ENCODE measurements at regions not wholly inside any gene's neighbourhood (a gene's known extent, or its start where the extent isn't known, plus 50 kb on each side); places are given as distances from the start of the nearest gene placed in this dataset.

DNA sequence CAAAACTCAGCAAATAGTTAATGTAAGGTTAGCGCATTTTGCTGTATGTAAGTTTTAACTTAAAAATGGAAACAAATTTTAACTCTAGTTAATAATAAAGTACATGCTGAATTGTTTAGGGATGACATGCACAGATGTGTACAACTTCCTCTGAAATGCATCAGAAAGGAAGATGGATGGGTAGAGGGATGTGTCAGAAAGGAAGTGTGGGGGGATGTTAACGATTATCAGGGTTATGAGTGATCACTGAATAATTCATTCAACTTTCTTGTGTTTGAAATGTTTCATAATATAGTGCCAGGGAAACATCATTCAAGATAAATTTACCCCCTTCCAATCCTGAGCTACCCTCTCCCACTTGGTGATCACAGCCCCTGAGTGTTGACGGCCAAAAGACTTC is 87.6 kb downstream of the FOXA2 start:
- TF ChIP-seq, protein P1, sequence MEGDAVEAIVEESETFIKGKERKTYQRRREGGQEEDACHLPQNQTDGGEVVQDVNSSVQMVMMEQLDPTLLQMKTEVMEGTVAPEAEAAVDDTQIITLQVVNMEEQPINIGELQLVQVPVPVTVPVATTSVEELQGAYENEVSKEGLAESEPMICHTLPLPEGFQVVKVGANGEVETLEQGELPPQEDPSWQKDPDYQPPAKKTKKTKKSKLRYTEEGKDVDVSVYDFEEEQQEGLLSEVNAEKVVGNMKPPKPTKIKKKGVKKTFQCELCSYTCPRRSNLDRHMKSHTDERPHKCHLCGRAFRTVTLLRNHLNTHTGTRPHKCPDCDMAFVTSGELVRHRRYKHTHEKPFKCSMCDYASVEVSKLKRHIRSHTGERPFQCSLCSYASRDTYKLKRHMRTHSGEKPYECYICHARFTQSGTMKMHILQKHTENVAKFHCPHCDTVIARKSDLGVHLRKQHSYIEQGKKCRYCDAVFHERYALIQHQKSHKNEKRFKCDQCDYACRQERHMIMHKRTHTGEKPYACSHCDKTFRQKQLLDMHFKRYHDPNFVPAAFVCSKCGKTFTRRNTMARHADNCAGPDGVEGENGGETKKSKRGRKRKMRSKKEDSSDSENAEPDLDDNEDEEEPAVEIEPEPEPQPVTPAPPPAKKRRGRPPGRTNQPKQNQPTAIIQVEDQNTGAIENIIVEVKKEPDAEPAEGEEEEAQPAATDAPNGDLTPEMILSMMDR (IDR thresholded peaks at IDR 0.05), result no peak
- H3K27ac ChIP-seq, result no peak overlapping the region
- no peak for DNase-seq (ENCODE audit: low spot score)
- H3K4me3 ChIP-seq, result no peak overlapping the region

DNA sequence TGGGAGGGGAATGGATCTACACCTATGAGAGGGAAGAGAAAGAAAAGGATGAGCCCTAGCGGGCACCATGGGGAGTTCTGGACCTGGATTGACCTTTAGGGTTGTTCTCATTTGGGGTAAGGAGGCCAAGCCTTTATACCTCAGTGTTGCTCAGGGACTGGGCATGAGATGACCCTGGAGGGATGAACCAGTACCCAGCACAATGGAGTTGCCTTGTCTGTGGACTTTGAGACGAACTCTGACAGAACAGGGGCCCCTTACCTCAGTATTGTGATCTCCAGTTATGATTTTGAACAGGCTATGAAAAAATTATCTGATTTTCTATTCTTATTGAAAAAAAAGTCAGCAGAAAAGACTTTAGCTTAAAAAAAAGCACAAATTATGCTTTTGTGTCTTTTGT is 88.6 kb downstream of the FOXA2 start:
- TF ChIP-seq, protein P1 (IDR thresholded peaks at IDR 0.05), result no peak
- DNase-seq (ENCODE audit: low spot score), result no peak
- Histone ChIP-seq H3K4me3 (no peak overlapping the region), H3K27ac (no peak overlapping the region)

DNA sequence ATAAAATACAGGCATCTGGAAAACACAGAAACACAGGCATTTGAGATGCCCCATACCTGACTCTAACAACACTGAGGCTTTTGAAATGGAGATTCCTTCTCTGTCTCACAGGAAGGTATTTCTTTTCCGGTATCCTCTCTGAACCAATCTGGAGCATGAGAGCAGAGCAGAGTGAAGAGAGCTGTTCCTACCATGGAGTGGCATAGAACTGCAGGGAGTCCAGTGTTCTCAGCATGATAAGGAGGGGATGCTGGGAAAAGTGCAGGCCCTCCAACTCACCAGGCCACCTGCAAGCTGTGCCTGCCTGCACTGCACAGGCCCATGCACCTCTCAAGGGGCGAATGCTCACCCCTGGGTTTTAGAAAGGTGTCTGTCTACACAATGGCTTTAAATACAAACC is 89.2 kb downstream of the FOXA2 start:
- no peak overlapping the region for H3K4me3 ChIP-seq
- no peak overlapping the region for H3K27ac ChIP-seq
- DNase-seq (ENCODE audit: low spot score), result no peak
- TF ChIP-seq, protein P1 (IDR thresholded peaks at IDR 0.05), result no peak

DNA sequence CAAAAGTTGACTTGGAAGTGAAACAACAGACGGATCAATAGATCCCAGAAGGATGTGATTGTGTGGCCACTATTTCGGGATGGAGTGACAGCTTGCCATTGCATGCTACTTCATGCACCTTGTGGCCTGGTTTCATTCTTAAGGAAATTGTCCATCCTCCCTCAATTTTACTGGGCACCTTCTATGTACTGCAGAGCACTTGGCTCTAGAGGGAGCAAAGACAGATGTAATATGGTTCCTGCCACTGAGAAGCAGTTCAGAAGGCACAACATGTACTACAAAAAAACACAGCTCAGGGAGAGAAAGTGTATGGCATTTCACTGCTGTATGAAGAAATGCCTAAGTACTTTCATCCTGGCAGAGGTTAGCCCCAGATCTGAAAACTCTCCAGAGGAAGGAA is 91.9 kb downstream of the FOXA2 start:
- Histone ChIP-seq H3K4me3 (no peak overlapping the region), H3K27ac (no peak overlapping the region)
- TF ChIP-seq, protein P1 (IDR thresholded peaks at IDR 0.05), result no peak
- DNase-seq (ENCODE audit: low spot score), result no peak

DNA sequence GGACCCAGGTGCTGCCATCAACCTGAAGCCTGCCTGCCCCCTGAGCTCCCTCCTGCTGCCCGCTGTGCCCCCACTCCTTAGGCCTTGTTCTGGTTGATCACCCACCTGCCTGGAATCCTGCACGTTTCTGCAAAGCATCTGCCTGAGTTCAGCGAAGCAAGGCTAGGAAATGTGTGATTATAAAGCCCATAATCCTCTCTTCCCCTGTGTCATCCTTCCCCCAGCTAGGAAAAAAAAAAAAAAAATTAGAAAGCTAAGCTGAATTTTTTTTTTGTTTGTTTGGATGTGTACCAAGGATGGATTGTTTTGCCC is 93.2 kb downstream of the FOXA2 start:
- Histone ChIP-seq H3K27ac (no peak overlapping the region), H3K4me3 (no peak overlapping the region)
- TF ChIP-seq, protein P1 (IDR thresholded peaks at IDR 0.05), result no peak
- DNase-seq (ENCODE audit: low spot score), result no peak

DNA sequence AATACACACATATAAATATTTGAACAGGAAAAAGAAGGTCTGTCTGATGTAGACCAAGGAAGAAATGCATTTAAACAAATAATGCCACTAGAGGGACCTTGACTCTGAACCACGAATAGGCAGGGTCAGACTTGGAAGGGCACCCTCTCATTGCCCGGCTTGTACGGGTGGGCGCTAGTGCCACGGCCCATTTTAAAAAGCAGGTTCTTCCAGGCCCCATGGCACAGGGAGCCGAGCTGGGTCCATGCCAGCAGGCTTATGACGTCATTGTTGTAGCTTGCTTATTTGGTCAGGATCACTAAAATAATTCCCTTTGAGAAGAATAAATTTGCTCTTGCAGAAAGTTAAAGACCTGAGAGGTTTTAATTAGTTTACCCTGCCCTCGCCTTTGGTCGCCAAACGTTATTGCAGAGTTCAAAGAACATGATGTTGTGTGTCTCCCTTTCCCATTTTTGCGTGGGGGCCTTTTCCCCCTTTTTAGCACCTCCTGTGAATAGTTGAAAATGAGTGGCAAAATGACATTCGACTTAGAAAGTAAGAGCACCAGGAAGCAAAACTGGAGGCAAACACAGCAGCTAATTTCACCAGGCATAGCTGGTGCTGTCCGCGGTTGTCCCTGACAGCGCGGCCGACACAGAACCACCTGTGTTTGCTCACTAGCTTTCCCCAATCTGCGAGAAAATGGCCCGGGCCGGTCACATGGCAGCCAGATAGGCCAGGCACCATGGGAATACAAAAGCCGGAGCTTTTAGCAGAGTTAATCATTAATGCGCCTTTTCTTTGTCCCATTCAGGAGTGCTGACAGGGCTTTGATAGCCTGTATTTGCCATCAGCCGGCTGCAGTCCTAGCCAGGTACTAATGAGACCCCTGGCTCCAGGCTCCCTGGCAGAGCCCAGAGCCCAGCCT is 93.8 kb downstream of the FOXA2 start:
- Histone ChIP-seq H3K4me3 (no peak overlapping the region), H3K27ac (no peak overlapping the region)
- TF ChIP-seq, protein P1 (IDR thresholded peaks at IDR 0.05), result no peak
- no peak for DNase-seq (ENCODE audit: low spot score)

DNA sequence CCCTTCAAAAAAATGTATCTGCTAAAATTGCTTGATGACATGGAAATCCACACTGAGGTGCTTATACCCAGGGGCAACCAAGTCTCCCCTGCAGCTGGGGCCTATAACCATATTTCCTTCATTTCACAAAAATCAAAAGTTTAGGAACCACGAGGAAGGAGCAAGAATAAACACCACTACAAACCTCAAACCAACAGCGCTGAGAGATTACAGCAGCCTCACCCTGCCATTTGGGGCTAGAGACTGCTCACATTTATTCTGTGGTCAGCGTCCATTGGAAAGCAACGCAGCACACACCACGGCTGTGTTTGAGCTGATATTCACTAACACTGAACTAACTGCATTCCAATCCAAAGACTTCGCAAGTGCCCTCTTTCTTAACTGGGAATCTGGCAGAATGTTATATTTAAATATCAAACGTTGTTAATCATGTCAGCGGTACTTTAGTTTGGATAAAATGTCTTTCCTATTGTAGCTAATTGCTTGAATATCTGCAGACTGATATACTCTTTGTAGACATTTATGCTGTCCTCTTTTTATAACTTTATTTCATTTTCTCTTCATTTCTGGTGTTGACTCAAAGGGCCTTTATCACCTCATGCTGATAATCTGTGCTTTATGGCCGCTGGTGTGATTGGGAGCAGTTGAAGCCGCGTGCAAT is 94.6 kb downstream of the FOXA2 start:
- no peak overlapping the region for H3K27ac ChIP-seq
- DNase-seq (ENCODE audit: low spot score), result no peak
- TF ChIP-seq, protein P1 (IDR thresholded peaks at IDR 0.05), result no peak

More for the DNA sequence above, 94.6 kb downstream of the FOXA2 start:
- no peak overlapping the region for H3K4me3 ChIP-seq

All from coronary artery (tissue), 2 donors.